ENCODE measurements at regions not wholly inside any gene's neighbourhood (a gene's known extent, or its start where the extent isn't known, plus 50 kb on each side); places are given as distances from the start of the nearest gene placed in this dataset.

- TF ChIP-seq CTCF (tag by site-specific recombination; IDR thresholded peaks at IDR 0.05) (no peak), ZNF16 (tag by site-specific recombination; IDR thresholded peaks at IDR 0.05; ENCODE audit: low read depth) (no peak), TCF7L2 (IDR thresholded peaks at IDR 0.05; ENCODE audit: borderline replicate concordance, low read depth, low read length) (no peak), ZNF654 (tag by site-specific recombination; IDR thresholded peaks at IDR 0.05; ENCODE audit: low read depth) (no peak), ZNF138 (tag by site-specific recombination; IDR thresholded peaks at IDR 0.05; ENCODE audit: borderline replicate concordance) (no peak), ZNF146 (tag by site-specific recombination; IDR thresholded peaks at IDR 0.05) (no peak), TSHZ1 (tag by site-specific recombination; IDR thresholded peaks at IDR 0.05; ENCODE audit: borderline replicate concordance) (no peak), SP3 (tag by site-specific recombination; IDR thresholded peaks at IDR 0.05) (no peak), ZEB2 (tag by site-specific recombination; IDR thresholded peaks at IDR 0.05) (no peak), ZNF133 (tag by site-specific recombination; IDR thresholded peaks at IDR 0.05) (no peak), FEZF1 (tag by site-specific recombination; IDR thresholded peaks at IDR 0.05) (no peak), ZNF660 (tag by site-specific recombination; IDR thresholded peaks at IDR 0.05) (no peak)
- Histone ChIP-seq H3K36me3 (ENCODE audit: control insufficient read depth in 2 of 2, insufficient read depth in 1 of 2, low read length in 2 of 2) (no peaks in the 10 kb centered on the region), H3K4me1 (ENCODE audit: control insufficient read depth, insufficient read depth, low read length) (no peaks in the 10 kb centered on the region), H3K4me3 (ENCODE audit: low read depth, low read length) (no peak overlapping the region), H3K27ac (ENCODE audit: extremely low read depth, low read depth, low read length) (no peak overlapping the region), H3K9me3 (ENCODE audit: control insufficient read depth, insufficient read depth, low read depth, low read length) (no peaks in the 10 kb centered on the region)
- ChIA-PET CTCF (no interaction called here), POLR2A (no interaction called here)
These were observed 81.1 kb upstream of the RPH3A start for GRCh38 chr12:112710414-112710813.

DNA sequence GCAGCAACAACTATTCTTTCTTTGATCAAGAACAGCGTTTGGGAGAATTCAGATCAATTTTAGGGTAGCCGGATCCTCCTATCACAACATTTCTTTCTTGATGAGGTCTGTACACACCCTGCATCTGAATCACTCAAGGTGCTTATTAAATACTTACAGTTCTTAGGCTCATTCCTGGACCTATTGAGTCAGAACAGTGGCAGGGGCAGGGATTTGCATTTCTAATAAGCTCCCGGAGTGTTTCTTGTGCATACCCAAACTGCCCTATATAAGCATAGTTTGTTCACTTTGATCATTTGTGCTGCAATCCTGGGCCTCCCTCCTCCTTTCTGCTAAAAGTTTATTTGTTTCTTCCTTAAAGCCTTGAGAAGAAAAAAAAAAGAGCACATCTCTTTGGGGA lies 80.5 kb upstream of the RPH3A start:
- CTCF ChIA-PET = no interaction called here
- TF ChIP-seq ZNF518A (tag by site-specific recombination; conservative IDR thresholded peaks at IDR 0.05; ENCODE audit: low read depth) = no peak
- TF ChIP-seq, protein P1, sequence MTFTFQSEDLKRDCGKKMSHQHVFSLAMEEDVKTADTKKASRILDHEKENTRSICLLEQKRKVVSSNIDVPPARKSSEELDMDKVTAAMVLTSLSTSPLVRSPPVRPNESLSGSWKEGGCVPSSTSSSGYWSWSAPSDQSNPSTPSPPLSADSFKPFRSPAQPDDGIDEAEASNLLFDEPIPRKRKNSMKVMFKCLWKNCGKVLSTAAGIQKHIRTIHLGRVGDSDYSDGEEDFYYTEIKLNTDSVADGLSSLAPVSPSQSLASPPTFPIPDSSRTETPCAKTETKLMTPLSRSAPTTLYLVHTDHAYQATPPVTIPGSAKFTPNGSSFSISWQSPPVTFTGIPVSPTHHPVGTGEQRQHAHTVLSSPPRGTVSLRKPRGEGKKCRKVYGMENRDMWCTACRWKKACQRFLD (tag by site-specific recombination; IDR thresholded peaks at IDR 0.05) = no peak
- TF ChIP-seq TSHZ1 (tag by site-specific recombination; IDR thresholded peaks at IDR 0.05; ENCODE audit: borderline replicate concordance) = no peak
- TF ChIP-seq, protein P2, sequence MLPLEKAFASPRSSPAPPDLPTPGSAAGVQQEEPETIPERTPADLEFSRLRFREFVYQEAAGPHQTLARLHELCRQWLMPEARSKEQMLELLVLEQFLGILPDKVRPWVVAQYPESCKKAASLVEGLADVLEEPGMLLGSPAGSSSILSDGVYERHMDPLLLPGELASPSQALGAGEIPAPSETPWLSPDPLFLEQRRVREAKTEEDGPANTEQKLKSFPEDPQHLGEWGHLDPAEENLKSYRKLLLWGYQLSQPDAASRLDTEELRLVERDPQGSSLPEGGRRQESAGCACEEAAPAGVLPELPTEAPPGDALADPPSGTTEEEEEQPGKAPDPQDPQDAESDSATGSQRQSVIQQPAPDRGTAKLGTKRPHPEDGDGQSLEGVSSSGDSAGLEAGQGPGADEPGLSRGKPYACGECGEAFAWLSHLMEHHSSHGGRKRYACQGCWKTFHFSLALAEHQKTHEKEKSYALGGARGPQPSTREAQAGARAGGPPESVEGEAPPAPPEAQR (tag by site-specific recombination; IDR thresholded peaks at IDR 0.05) = no peak
- no peak for TF ChIP-seq ZNF10 (tag by site-specific recombination; IDR thresholded peaks at IDR 0.05)
- no peak for TF ChIP-seq ZXDB (tag by site-specific recombination; IDR thresholded peaks at IDR 0.05)
- no peak for TF ChIP-seq ZBTB21 (tag by site-specific recombination; IDR thresholded peaks at IDR 0.05)

More for the DNA sequence above, 80.5 kb upstream of the RPH3A start:
- no peak overlapping the region for H3K4me3 ChIP-seq (ENCODE audit: low read depth, low read length)
- POLR2A ChIA-PET = no interaction called here
- H3K9me3 ChIP-seq (ENCODE audit: control insufficient read depth, insufficient read depth, low read depth, low read length) = no peaks in the 10 kb centered on the region
- no peaks in the 10 kb centered on the region for H3K36me3 ChIP-seq (ENCODE audit: control insufficient read depth in 2 of 2, insufficient read depth in 1 of 2, low read length in 2 of 2)
- no peak overlapping the region for H3K27ac ChIP-seq (ENCODE audit: extremely low read depth, low read depth, low read length)
- H3K4me1 ChIP-seq (ENCODE audit: control insufficient read depth, insufficient read depth, low read length) = no peaks in the 10 kb centered on the region

Data from HEK293 (cell line).